OCI-LY3 (cell line): ENCODE measurements at regions not wholly inside any gene's neighbourhood (a gene's known extent, or its start where the extent isn't known, plus 50 kb on each side); places are given as distances from the start of the nearest gene placed in this dataset.

Experiments used
- CTCF ChIP-seq: fragments of 200-600, 300-600 bp; sonication (generic); IDR thresholded peaks from 2 replicates; pipeline ENCODE4 v1.5.1; 2014; ENCODE audit warnings: antibody characterized with exemption, low read length, low read depth
- EZH2phosphoT487 ChIP-seq: fragments of 200-600 bp; shearing (Covaris generic); IDR thresholded peaks from 2 replicates; pipeline ENCODE4 v1.6.1; 2018; ENCODE audit warnings: antibody characterized with exemption, mixed run types, low read depth

- TF ChIP-seq CTCF, result no peak
- TF ChIP-seq EZH2phosphoT487, result no peak
Observed at GRCh38 chr9:70475211-70475610, 60.8 kb upstream of the KLF9 start.
